AG04450 (cell line): ENCODE measurements at regions not wholly inside any gene's neighbourhood (a gene's known extent, or its start where the extent isn't known, plus 50 kb on each side); places are given as distances from the start of the nearest gene placed in this dataset.
A peak's percentile ranks its signal among the peaks of the same experiment; 100 is the strongest.
"Not testable (repeated sequence)": the region's sequence is repeated elsewhere in the genome, so short reads cannot be mapped to it uniquely, and the experiment has no call there.

Experiments
- CTCF ChIA-PET: fragments of 300-600, 350-600 bp; formaldehyde crosslinking; extraction: SDS; loops from one replicate; lab custom pipeline; 2022; ENCODE audit warnings: antibody characterized with exemption, inconsistent platforms; lab: Charles Lee
- POLR2A ChIA-PET: fragments of 350-600 bp; formaldehyde crosslinking; extraction: SDS; loops from one replicate; lab custom pipeline; 2021; ENCODE audit warnings: antibody characterized with exemption, inconsistent platforms; lab: Yijun Ruan, JAX
- DNase-seq: peaks from one replicate; pipeline ENCODE4 v3.0.0-alpha.2; 2011; ENCODE audit warnings: low read depth, low spot score
- H3K27ac ChIP-seq: one replicate; pipeline ENCODE4 v1.5.1; 2012; ENCODE audit warnings: low read depth, low read length, control low read depth
- H3K27me3 ChIP-seq: one replicate; pipeline ENCODE4 v1.6.0; 2012; ENCODE audit warnings: low read length; ENCODE audit not compliant: control insufficient read depth, insufficient read depth
- H3K4me3 ChIP-seq: 2 replicates; pipeline ENCODE4 v1.5.1; 2011; ENCODE audit warnings: mild to moderate bottlenecking, low read depth, low read length, control low read depth
- H3K9me3 ChIP-seq: 2 replicates; pipeline ENCODE4 v1.5.1; 2012; ENCODE audit warnings: low read length; ENCODE audit not compliant: control insufficient read depth, insufficient read depth
- CTCF ChIP-seq: IDR thresholded peaks from 2 replicates; pipeline ENCODE4 v1.5.1; 2011; ENCODE audit warnings: low read depth, low read length, control low read depth, inconsistent platforms

GRCh38 chr2:240191001-240191400 lies 50.5 kb upstream of the OTOS start:
- TF ChIP-seq CTCF = no peak
- ChIA-PET CTCF (no interaction called here), POLR2A (no interaction called here)

GRCh38 chr2:240192661-240193060 lies 52.2 kb upstream of the OTOS start:
- Histone ChIP-seq H3K27ac (no peak overlapping the region), H3K9me3 (peaks cover 5% of the 10 kb centered on the region), H3K27me3 (peaks cover 31% of the 10 kb centered on the region), H3K4me3 (no peak overlapping the region)
- DNase-seq = no peak
- no peak for TF ChIP-seq CTCF
- CTCF ChIA-PET = interaction anchor here (0.7 kb wide), 1 partner anchor 246 kb away, joined by 3 read pairs; no protein-coding TSS in a partner anchor
- POLR2A ChIA-PET = no interaction called here

More at GRCh38 chr2:240191001-240191400, 50.5 kb upstream of the OTOS start:
- peaks cover 5% of the 10 kb centered on the region for H3K9me3 ChIP-seq
- H3K27ac ChIP-seq = no peak overlapping the region
- peaks cover 25% of the 10 kb centered on the region for H3K27me3 ChIP-seq
- DNase-seq = no peak
- no peak overlapping the region for H3K4me3 ChIP-seq

- TF ChIP-seq CTCF = peak; percentile 16; the same call in 1 of the 2 replicates
- H3K27ac ChIP-seq, CTCF ChIA-PET, H3K9me3 ChIP-seq, H3K4me3 ChIP-seq, DNase-seq, POLR2A ChIA-PET: not testable (repeated sequence)
- H3K27me3 ChIP-seq = peaks cover 32% of the 10 kb centered on the region
Observed at GRCh38 chr2:240194341-240194762, 53.9 kb upstream of the OTOS start.

- no peak for DNase-seq
Observed at GRCh38 chr2:240195316-240195861, 54.9 kb upstream of the OTOS start.

More at GRCh38 chr2:240195316-240195861, 54.9 kb upstream of the OTOS start:
- Histone ChIP-seq H3K27me3 (peaks cover 29% of the 10 kb centered on the region), H3K9me3 (no peaks in the 10 kb centered on the region; the same call in 1 of the 2 replicates), H3K4me3 (no peak overlapping the region), H3K27ac (no peak overlapping the region)
- TF ChIP-seq CTCF = no peak
- ChIA-PET CTCF (no interaction called here), POLR2A (no interaction called here)
